Cardiac septum (tissue), 1 donor: ENCODE measurements at regions not wholly inside any gene's neighbourhood (a gene's known extent, or its start where the extent isn't known, plus 50 kb on each side); places are given as distances from the start of the nearest gene placed in this dataset.
"Not testable (repeated sequence)": the region's sequence is repeated elsewhere in the genome, so short reads cannot be mapped to it uniquely, and the experiment has no call there.

ENCODE experiments used
- DNase-seq: peaks from one replicate; pipeline ENCODE4 v3.0.0-alpha.2; 2020; ENCODE audit warnings: low spot score
- intact Hi-C: fragments of 100-400 bp; cut with DNase I; formaldehyde crosslinking; loops from one replicate; pipeline ENCODE4 v1.14.0; 2022
- donor health status: DM: no; HTN: no; CAD: no.

- intact Hi-C loops, DNase-seq: not testable (repeated sequence)
Observed at GRCh38 chr5:10876996-10877395, 116.0 kb upstream of the DAP start.

GRCh38 chr5:10876006-10876744 lies 115.1 kb upstream of the DAP start:
- no peak for DNase-seq
- intact Hi-C loops: no loop called here

GRCh38 chr5:10875201-10875768 lies 114.3 kb upstream of the DAP start:
- DNase-seq: no peak
- intact Hi-C loops: no loop called here

- DNase-seq: no peak
- intact Hi-C loops: no loop called here
Observed at GRCh38 chr5:10874541-10874940, 113.5 kb upstream of the DAP start.

GRCh38 chr5:10870791-10871190 lies 109.8 kb upstream of the DAP start:
- intact Hi-C loops: no loop called here

GRCh38 chr5:10868956-10869355 lies 107.9 kb upstream of the DAP start:
- no peak for DNase-seq
- intact Hi-C loops: no loop called here

More at GRCh38 chr5:10870791-10871190, 109.8 kb upstream of the DAP start:
- no peak for DNase-seq

GRCh38 chr5:10867389-10868303 lies 106.6 kb upstream of the DAP start:
- intact Hi-C loops: no loop called here

GRCh38 chr5:10866913-10867312 lies 105.9 kb upstream of the DAP start:
- intact Hi-C loops: no loop called here
- DNase-seq: no peak

More at GRCh38 chr5:10867389-10868303, 106.6 kb upstream of the DAP start:
- no peak for DNase-seq

- no peak for DNase-seq
- intact Hi-C loops: no loop called here
Observed at GRCh38 chr5:10863763-10864383, 102.8 kb upstream of the DAP start.

- intact Hi-C loops: no loop called here
- no peak for DNase-seq
Observed at GRCh38 chr5:10862085-10862484, 101.1 kb upstream of the DAP start.

- no peak for DNase-seq
- intact Hi-C loops: no loop called here
Observed at GRCh38 chr5:10861423-10861790, 100.4 kb upstream of the DAP start.

GRCh38 chr5:10860645-10861422 lies 99.8 kb upstream of the DAP start:
- intact Hi-C loops: no loop called here
- DNase-seq: no peak

- intact Hi-C loops: no loop called here
- no peak for DNase-seq
Observed at GRCh38 chr5:10860196-10860543, 99.1 kb upstream of the DAP start.

- DNase-seq: no peak
- intact Hi-C loops: loop anchor here (5.0 kb wide), 2 partner anchors 128 to 162 kb away; no protein-coding TSS in a partner anchor
Observed at GRCh38 chr5:10859393-10860195, 98.6 kb upstream of the DAP start.

- DNase-seq: no peak
- intact Hi-C loops: loop anchor here (5.0 kb wide), 2 partner anchors 128 to 162 kb away; no protein-coding TSS in a partner anchor
Observed at GRCh38 chr5:10858945-10859344, 97.9 kb upstream of the DAP start.

- no peak for DNase-seq
- intact Hi-C loops: loop anchor here (5.0 kb wide), 2 partner anchors 129 to 161 kb away; no protein-coding TSS in a partner anchor
Observed at GRCh38 chr5:10858307-10858706, 97.3 kb upstream of the DAP start.

- no peak for DNase-seq
Observed at GRCh38 chr5:10857338-10857733, 96.3 kb upstream of the DAP start.

GRCh38 chr5:10856683-10857337 lies 95.8 kb upstream of the DAP start:
- intact Hi-C loops: loop anchor here (5.0 kb wide), 2 partner anchors 130 to 160 kb away; no protein-coding TSS in a partner anchor
- DNase-seq: no peak

More at GRCh38 chr5:10857338-10857733, 96.3 kb upstream of the DAP start:
- intact Hi-C loops: loop anchor here (5.0 kb wide), 2 partner anchors 130 to 160 kb away; no protein-coding TSS in a partner anchor
